Panc1 (cell line): ENCODE measurements at regions not wholly inside any gene's neighbourhood (a gene's known extent, or its start where the extent isn't known, plus 50 kb on each side); places are given as distances from the start of the nearest gene placed in this dataset.

Experiments used
- ATAC-seq: fragments of 200-7000 bp; cut with Tn5 transposase; 2 replicates; pipeline ENCODE4 v1.9.1; 2020; ENCODE audit warnings: mild to moderate bottlenecking, moderate library complexity
- BruUV-seq: library from RNA; stranded (reverse); fragments of 400-500 nt; replicated peaks from 2 replicates; lab custom pipeline; 2021; lab: Mats Ljungman, UMichigan
- CTCF ChIA-PET: fragments of 300-600 bp; sonication (Branson Sonifier 250); formaldehyde crosslinking; loops from one replicate; lab custom pipeline; 2022; ENCODE audit warnings: antibody characterized with exemption; lab: Charles Lee
- POLR2A ChIA-PET: fragments of 300-600 bp; sonication (Branson Sonifier 250); formaldehyde crosslinking; loops from one replicate; lab custom pipeline; 2022; ENCODE audit warnings: antibody characterized with exemption; lab: Charles Lee
- DNase-seq: peaks from one replicate; pipeline ENCODE4 v3.0.0-alpha.2; 2010; ENCODE audit warnings: low read depth, low spot score
- H3K27ac ChIP-seq: 2 replicates; pipeline ENCODE4 v1.5.1; 2011; ENCODE audit warnings: mild to moderate bottlenecking, low read length, inconsistent platforms
- H3K27me3 ChIP-seq: fragments of 200-500 bp; sonication (Bioruptor generic); 2 replicates; pipeline ENCODE4 v1.6.0; 2014; ENCODE audit warnings: low read length, inconsistent platforms; ENCODE audit not compliant: control insufficient read depth, insufficient read depth
- H3K36me3 ChIP-seq: fragments of 200-500 bp; sonication (Bioruptor generic); 2 replicates; pipeline ENCODE4 v1.5.1; 2014; ENCODE audit warnings: inconsistent platforms, mild to moderate bottlenecking, low read length, moderate library complexity; ENCODE audit not compliant: control insufficient read depth, insufficient read depth
- H3K4me1 ChIP-seq: 2 replicates; pipeline ENCODE4 v1.5.1; 2011; ENCODE audit warnings: inconsistent platforms, mild to moderate bottlenecking, low read length, moderate library complexity; ENCODE audit not compliant: control insufficient read depth, insufficient read depth
- H3K4me3 ChIP-seq, 2 experiments: 2 replicates each; pipeline ENCODE4 v1.5.1; 2011 to 2012; ENCODE audit warnings: low read depth in 2 of 2, low read length in 2 of 2, mild to moderate bottlenecking in 2 of 2, inconsistent platforms in 1 of 2, moderate library complexity in 1 of 2
- H3K9me3 ChIP-seq: fragments of 200-500 bp; sonication (Bioruptor generic); 2 replicates; pipeline ENCODE4 v1.5.1; 2014; ENCODE audit warnings: low read depth, mild to moderate bottlenecking, inconsistent platforms, low read length, moderate library complexity; ENCODE audit not compliant: control insufficient read depth, insufficient read depth
- POLR2AphosphoS5 ChIP-seq: IDR thresholded peaks from 2 replicates; pipeline ENCODE4 v1.6.1; 2012; ENCODE audit warnings: mild to moderate bottlenecking, low read depth, low read length, moderate library complexity
- SIN3A ChIP-seq: IDR thresholded peaks from 2 replicates; pipeline ENCODE4 v1.6.1; 2012; ENCODE audit warnings: low read depth, mild to moderate bottlenecking, low read length, moderate library complexity, borderline replicate concordance; ENCODE audit not compliant: insufficient read depth
- TCF7L2 ChIP-seq: IDR thresholded peaks from 2 replicates; pipeline ENCODE4 v1.6.1; 2011; ENCODE audit warnings: mild to moderate bottlenecking, low read depth, low read length, inconsistent platforms
- in situ Hi-C: cut with HindIII; loops from 2 replicates; pipeline ENCODE4 v1.10.0; 2016; ENCODE audit warnings: low sequenced_read_pairs, low pct_unique_long_range_greater_than_20kb
- intact Hi-C: fragments of 100-400 bp; cut with micrococcal nuclease; formaldehyde crosslinking; loops from one replicate; pipeline ENCODE4 v1.10.0; 2022; ENCODE audit not compliant: unreplicated experiment
- TF ChIP-seq, protein P1 (sequence below), 2 experiments: IDR thresholded peaks; 2 replicates each; pipeline ENCODE4 v1.6.1; 2011 to 2012; ENCODE audit warnings: low read depth in 2 of 2, control low read depth in 1 of 2, low read length in 1 of 2, mild to moderate bottlenecking in 1 of 2, moderate library complexity in 1 of 2; ENCODE audit not compliant: insufficient read depth in 1 of 2
- TF ChIP-seq, protein P2 (sequence below): fragments of 450-650 bp; IDR thresholded peaks from 2 replicates; pipeline ENCODE4 v1.5.1; 2017; ENCODE audit warnings: mild to moderate bottlenecking

DNA sequence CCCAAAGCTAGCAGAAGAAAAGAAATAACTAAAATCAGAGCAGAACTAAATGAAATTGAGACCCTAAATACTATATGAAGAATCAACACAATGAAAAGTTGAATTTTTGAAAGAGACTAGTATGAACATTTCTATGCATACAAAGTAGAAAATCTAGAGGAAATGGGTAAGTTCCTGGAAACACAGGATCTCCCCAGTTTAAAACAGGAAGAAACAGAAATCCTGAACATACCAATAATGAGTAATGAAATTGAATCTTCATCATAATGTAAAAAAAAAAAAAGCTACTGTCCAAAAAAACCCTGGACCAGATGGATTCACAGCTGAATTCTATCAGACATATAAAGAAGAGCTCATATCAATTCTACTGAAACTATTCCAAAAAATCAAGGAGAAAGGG lies 233.5 kb downstream of the PLPP3 start:
- Histone ChIP-seq H3K4me3 (no peak overlapping the region), H3K27ac (no peak overlapping the region), H3K4me1 (no peaks in the 10 kb centered on the region), H3K27me3 (no peaks in the 10 kb centered on the region), H3K9me3 (no peaks in the 10 kb centered on the region), H3K36me3 (no peaks in the 10 kb centered on the region)
- BruUV-seq, result no TSS peak
- ATAC-seq (no peak), DNase-seq (no peak)
- POLR2A ChIA-PET, result no interaction called here
- CTCF ChIA-PET, result interaction anchor here (0.6 kb wide), 1 partner anchor 22 kb away, joined by 4 read pairs; no protein-coding TSS in a partner anchor
- intact Hi-C loops (no loop called here), in situ Hi-C loops (no loop called here)
- TF ChIP-seq POLR2AphosphoS5, result no peak
- TF ChIP-seq, protein P1, sequence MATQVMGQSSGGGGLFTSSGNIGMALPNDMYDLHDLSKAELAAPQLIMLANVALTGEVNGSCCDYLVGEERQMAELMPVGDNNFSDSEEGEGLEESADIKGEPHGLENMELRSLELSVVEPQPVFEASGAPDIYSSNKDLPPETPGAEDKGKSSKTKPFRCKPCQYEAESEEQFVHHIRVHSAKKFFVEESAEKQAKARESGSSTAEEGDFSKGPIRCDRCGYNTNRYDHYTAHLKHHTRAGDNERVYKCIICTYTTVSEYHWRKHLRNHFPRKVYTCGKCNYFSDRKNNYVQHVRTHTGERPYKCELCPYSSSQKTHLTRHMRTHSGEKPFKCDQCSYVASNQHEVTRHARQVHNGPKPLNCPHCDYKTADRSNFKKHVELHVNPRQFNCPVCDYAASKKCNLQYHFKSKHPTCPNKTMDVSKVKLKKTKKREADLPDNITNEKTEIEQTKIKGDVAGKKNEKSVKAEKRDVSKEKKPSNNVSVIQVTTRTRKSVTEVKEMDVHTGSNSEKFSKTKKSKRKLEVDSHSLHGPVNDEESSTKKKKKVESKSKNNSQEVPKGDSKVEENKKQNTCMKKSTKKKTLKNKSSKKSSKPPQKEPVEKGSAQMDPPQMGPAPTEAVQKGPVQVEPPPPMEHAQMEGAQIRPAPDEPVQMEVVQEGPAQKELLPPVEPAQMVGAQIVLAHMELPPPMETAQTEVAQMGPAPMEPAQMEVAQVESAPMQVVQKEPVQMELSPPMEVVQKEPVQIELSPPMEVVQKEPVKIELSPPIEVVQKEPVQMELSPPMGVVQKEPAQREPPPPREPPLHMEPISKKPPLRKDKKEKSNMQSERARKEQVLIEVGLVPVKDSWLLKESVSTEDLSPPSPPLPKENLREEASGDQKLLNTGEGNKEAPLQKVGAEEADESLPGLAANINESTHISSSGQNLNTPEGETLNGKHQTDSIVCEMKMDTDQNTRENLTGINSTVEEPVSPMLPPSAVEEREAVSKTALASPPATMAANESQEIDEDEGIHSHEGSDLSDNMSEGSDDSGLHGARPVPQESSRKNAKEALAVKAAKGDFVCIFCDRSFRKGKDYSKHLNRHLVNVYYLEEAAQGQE (IDR thresholded peaks at IDR 0.05; ENCODE audit: insufficient read depth in 1 of 2, low read depth in 2 of 2, low read length in 1 of 2), result no peak
- no peak for TF ChIP-seq TCF7L2
- TF ChIP-seq, protein P2, sequence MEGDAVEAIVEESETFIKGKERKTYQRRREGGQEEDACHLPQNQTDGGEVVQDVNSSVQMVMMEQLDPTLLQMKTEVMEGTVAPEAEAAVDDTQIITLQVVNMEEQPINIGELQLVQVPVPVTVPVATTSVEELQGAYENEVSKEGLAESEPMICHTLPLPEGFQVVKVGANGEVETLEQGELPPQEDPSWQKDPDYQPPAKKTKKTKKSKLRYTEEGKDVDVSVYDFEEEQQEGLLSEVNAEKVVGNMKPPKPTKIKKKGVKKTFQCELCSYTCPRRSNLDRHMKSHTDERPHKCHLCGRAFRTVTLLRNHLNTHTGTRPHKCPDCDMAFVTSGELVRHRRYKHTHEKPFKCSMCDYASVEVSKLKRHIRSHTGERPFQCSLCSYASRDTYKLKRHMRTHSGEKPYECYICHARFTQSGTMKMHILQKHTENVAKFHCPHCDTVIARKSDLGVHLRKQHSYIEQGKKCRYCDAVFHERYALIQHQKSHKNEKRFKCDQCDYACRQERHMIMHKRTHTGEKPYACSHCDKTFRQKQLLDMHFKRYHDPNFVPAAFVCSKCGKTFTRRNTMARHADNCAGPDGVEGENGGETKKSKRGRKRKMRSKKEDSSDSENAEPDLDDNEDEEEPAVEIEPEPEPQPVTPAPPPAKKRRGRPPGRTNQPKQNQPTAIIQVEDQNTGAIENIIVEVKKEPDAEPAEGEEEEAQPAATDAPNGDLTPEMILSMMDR, result no peak
- TF ChIP-seq SIN3A, result no peak

DNA sequence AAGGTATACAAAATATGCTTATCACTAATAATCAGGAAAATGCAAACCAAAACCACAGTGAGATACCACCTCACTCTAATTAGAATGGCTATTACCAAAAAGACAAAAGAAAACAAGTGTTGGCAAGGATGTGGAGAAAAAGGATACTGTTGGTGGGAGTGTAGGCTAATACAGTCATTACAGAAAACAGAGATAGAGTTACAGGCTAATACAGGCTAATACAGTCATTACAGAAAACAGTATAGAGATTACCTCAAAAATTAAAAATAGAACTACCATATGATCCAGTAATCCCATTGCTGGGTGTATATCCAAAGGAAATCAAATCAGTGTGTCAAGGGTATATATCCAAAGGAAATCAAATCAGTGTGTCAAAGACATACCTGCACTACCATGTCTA lies 238.4 kb downstream of the PLPP3 start:
- CTCF ChIA-PET, result no interaction called here
- ATAC-seq (no peak), DNase-seq (no peak)
- POLR2A ChIA-PET, result no interaction called here
- no peaks in the 10 kb centered on the region for H3K9me3 ChIP-seq
- H3K4me1 ChIP-seq, result no peaks in the 10 kb centered on the region
- H3K4me3 ChIP-seq, result no peak overlapping the region
- H3K27me3 ChIP-seq, result no peaks in the 10 kb centered on the region
- TF ChIP-seq, protein P2, result no peak
- TF ChIP-seq TCF7L2 (no peak), POLR2AphosphoS5 (no peak), SIN3A (no peak)
- TF ChIP-seq, protein P1 (IDR thresholded peaks at IDR 0.05; ENCODE audit: insufficient read depth in 1 of 2, low read depth in 2 of 2, low read length in 1 of 2), result no peak
- no peaks in the 10 kb centered on the region for H3K36me3 ChIP-seq
- no peak overlapping the region for H3K27ac ChIP-seq
- intact Hi-C loops, result no loop called here
- in situ Hi-C loops, result no loop called here
- BruUV-seq, result no TSS peak
